Body of pancreas (tissue), 4 donors: ENCODE measurements at regions not wholly inside any gene's neighbourhood (a gene's known extent, or its start where the extent isn't known, plus 50 kb on each side); places are given as distances from the start of the nearest gene placed in this dataset.

Experiments used
- ATAC-seq: fragments of 150-250 bp; one replicate; pipeline ENCODE4 v1.9.1; 2016
- DNase-seq, 4 donors: peaks; one replicate each; pipeline ENCODE4 v3.0.0-alpha.2; 2019
- H3K27ac ChIP-seq, 4 donors: fragments of 200-600 bp; sonication (generic); 1 replicate in 3 of 4; 2 replicates in 1 of 4; pipeline versions ENCODE4 v1.5.1 to v1.6.1; 2016 to 2019; ENCODE audit warnings: mild to moderate bottlenecking in 1 of 4, mixed read lengths in 1 of 4, moderate library complexity in 1 of 4
- H3K27me3 ChIP-seq, 2 donors: fragments of 200-600 bp; sonication (generic); one replicate each; pipeline ENCODE4 v1.6.0; 2016; ENCODE audit warnings: mild to moderate bottlenecking in 1 of 2
- H3K36me3 ChIP-seq, 2 donors: fragments of 200-600 bp; sonication (generic); replicated peaks in 1 of 2; 2 replicates each; pipeline ENCODE4 v1.5.1; 2016; ENCODE audit warnings: low read depth in 2 of 2; ENCODE audit not compliant: insufficient read depth in 1 of 2
- H3K4me1 ChIP-seq: fragments of 200-600 bp; sonication (generic); one replicate; pipeline ENCODE4 v1.6.0; 2016
- H3K4me3 ChIP-seq, 2 donors: fragments of 200-600 bp; sonication (generic); 1 replicate in 1 of 2; 2 replicates in 1 of 2; pipeline ENCODE4 v1.5.1; 2016 to 2019
- H3K9me3 ChIP-seq, 3 donors: fragments of 200-600 bp; sonication (generic); 1 replicate in 2 of 3; 2 replicates in 1 of 3; pipeline ENCODE4 v1.5.1; 2016
- POLR2A ChIP-seq, 3 donors: fragments of 450-650 bp; IDR thresholded peaks; one replicate each; pipeline ENCODE4 v1.6.1; 2016; ENCODE audit warnings: antibody characterized with exemption in 3 of 3, mild to moderate bottlenecking in 2 of 3
- WGBS, 2 donors: methylation state at CpG; one replicate each; pipeline ENCODE4 v1.1.5; 2017; 5-methylcytosine and 5-hydroxymethylcytosine counted together
- intact Hi-C: fragments of 100-400 bp; cut with DNase I; formaldehyde crosslinking; loops from one replicate; pipeline ENCODE4 v1.15.1; 2023
- TF ChIP-seq, protein P1 (sequence below), 7 experiments: fragments of 450-650 bp in 4 of 7; fragments of 200-600 bp in 3 of 7; sonication (generic) in 3 of 7; IDR thresholded peaks; one replicate each; pipeline ENCODE4 v1.5.1; 2016 to 2019; ENCODE audit warnings: antibody characterized with exemption in 7 of 7

DNA sequence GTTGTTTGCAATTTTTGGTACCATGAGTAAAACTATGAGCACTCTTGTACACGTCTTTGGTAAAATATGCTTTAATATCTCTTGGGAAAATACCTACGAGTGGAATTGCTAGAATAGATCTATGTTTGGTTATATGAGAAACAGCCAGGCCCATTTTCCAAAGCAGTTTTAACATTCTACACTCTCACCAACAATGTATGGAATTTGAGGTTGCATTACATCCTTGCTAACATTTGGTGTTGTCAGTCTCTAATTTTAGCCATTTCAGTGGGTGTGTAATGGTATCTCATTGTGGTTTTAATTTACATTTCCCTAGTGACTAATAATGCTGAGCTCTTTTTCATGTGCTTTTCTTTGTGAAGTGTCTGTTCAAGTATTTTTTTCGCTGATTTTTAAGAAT lies 118.9 kb upstream of the TCF4 start:
- WGBS, 2 donors, result 57 to 75% methylated on average over 3 of the region's 3 CpGs
- TF ChIP-seq, protein P1, sequence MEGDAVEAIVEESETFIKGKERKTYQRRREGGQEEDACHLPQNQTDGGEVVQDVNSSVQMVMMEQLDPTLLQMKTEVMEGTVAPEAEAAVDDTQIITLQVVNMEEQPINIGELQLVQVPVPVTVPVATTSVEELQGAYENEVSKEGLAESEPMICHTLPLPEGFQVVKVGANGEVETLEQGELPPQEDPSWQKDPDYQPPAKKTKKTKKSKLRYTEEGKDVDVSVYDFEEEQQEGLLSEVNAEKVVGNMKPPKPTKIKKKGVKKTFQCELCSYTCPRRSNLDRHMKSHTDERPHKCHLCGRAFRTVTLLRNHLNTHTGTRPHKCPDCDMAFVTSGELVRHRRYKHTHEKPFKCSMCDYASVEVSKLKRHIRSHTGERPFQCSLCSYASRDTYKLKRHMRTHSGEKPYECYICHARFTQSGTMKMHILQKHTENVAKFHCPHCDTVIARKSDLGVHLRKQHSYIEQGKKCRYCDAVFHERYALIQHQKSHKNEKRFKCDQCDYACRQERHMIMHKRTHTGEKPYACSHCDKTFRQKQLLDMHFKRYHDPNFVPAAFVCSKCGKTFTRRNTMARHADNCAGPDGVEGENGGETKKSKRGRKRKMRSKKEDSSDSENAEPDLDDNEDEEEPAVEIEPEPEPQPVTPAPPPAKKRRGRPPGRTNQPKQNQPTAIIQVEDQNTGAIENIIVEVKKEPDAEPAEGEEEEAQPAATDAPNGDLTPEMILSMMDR (IDR thresholded peaks at IDR 0.05), result no peak
- TF ChIP-seq POLR2A (IDR thresholded peaks at IDR 0.05), result no peak
- H3K27me3 ChIP-seq, result no peaks in the 10 kb centered on the region
- intact Hi-C loops, result no loop called here
- H3K9me3 ChIP-seq, result no peaks in the 10 kb centered on the region
- H3K4me3 ChIP-seq, result no peak overlapping the region
- no peaks in the 10 kb centered on the region for H3K36me3 ChIP-seq
- no peak for DNase-seq
- no peaks in the 10 kb centered on the region for H3K4me1 ChIP-seq
- no peak for ATAC-seq
- no peak overlapping the region for H3K27ac ChIP-seq

- Histone ChIP-seq H3K36me3 (no peaks in the 10 kb centered on the region), H3K27ac (no peak overlapping the region), H3K27me3 (no peaks in the 10 kb centered on the region), H3K4me3 (no peak overlapping the region), H3K4me1 (no peaks in the 10 kb centered on the region), H3K9me3 (no peaks in the 10 kb centered on the region)
- DNase-seq (no peak), ATAC-seq (no peak)
- intact Hi-C loops, result no loop called here
- TF ChIP-seq, protein P1 (IDR thresholded peaks at IDR 0.05), result no peak
- no peak for TF ChIP-seq POLR2A (IDR thresholded peaks at IDR 0.05)
- WGBS, 2 donors, result 73 to 81% methylated on average over 5 of the region's 5 CpGs
Measured at GRCh38 chr18:55699233-55699765, 111.3 kb upstream of the TCF4 start.

- Histone ChIP-seq H3K27ac (no peak overlapping the region), H3K9me3 (no peaks in the 10 kb centered on the region), H3K4me1 (no peaks in the 10 kb centered on the region), H3K36me3 (no peaks in the 10 kb centered on the region), H3K27me3 (no peaks in the 10 kb centered on the region), H3K4me3 (no peak overlapping the region)
- no peak for DNase-seq
- TF ChIP-seq, protein P1 (IDR thresholded peaks at IDR 0.05), result no peak
- no peak for TF ChIP-seq POLR2A (IDR thresholded peaks at IDR 0.05)
- 81 to 91% methylated on average over 3 of the region's 3 CpGs for WGBS, 2 donors
- intact Hi-C loops, result no loop called here
- no peak for ATAC-seq
Measured at GRCh38 chr18:55696811-55697210, 108.8 kb upstream of the TCF4 start.

DNA sequence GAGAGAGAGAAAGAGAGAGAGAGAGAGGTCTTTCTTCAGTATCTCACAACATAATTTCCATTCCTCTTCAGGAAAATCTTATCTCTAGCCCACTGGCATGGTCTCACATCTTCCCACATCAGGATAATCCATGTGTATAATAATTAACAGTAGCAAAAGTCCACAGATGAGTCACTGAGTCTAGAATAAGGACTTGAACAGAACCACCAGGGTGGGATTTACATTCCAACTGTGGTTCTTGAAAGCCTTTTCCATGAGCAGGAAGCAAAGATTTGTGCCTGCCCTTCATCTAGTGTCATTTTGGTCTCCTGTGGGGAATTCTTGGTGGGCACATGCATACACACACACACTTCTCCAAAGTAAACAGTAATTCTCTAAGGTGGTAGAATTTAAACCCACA lies 107.1 kb upstream of the TCF4 start:
- DNase-seq (no peak), ATAC-seq (no peak)
- Histone ChIP-seq H3K9me3 (no peaks in the 10 kb centered on the region), H3K4me1 (no peaks in the 10 kb centered on the region), H3K27me3 (no peaks in the 10 kb centered on the region), H3K4me3 (no peak overlapping the region), H3K36me3 (no peaks in the 10 kb centered on the region), H3K27ac (no peak overlapping the region)
- intact Hi-C loops, result no loop called here
- TF ChIP-seq, protein P1 (IDR thresholded peaks at IDR 0.05), result no peak
- TF ChIP-seq POLR2A (IDR thresholded peaks at IDR 0.05), result no peak

- DNase-seq (no peak), ATAC-seq (no peak)
- Histone ChIP-seq H3K27ac (no peak overlapping the region), H3K36me3 (no peaks in the 10 kb centered on the region), H3K9me3 (no peaks in the 10 kb centered on the region), H3K27me3 (no peaks in the 10 kb centered on the region), H3K4me3 (no peak overlapping the region), H3K4me1 (no peaks in the 10 kb centered on the region)
- intact Hi-C loops, result no loop called here
- TF ChIP-seq POLR2A (IDR thresholded peaks at IDR 0.05), result no peak
- TF ChIP-seq, protein P1 (IDR thresholded peaks at IDR 0.05), result no peak
- WGBS, 2 donors, result 55 to 67% methylated on average over 1 of the region's 1 CpG
Measured at GRCh38 chr18:55694291-55694690, 106.3 kb upstream of the TCF4 start.
